Prostate gland (tissue), 2 donors: ENCODE measurements at regions not wholly inside any gene's neighbourhood (a gene's known extent, or its start where the extent isn't known, plus 50 kb on each side); places are given as distances from the start of the nearest gene placed in this dataset.

Experiments used
- POLR2A ChIP-seq: fragments of 450-650 bp; IDR thresholded peaks from one replicate; pipeline ENCODE4 v1.6.1; 2016; ENCODE audit warnings: antibody characterized with exemption, mild to moderate bottlenecking
- POLR2AphosphoS5 ChIP-seq: sonication (generic); formaldehyde crosslinking; IDR thresholded peaks from one replicate; pipeline ENCODE4 v1.6.1; 2017; ENCODE audit warnings: antibody characterized with exemption
- TF ChIP-seq, protein P1 (sequence below), 4 experiments: fragments of 200-600 bp in 2 of 4; fragments of 450-650 bp in 2 of 4; sonication (generic) in 2 of 4; IDR thresholded peaks; 1 replicate in 3 of 4; 2 replicates in 1 of 4; pipeline ENCODE4 v1.5.1; 2016 to 2019; ENCODE audit warnings: antibody characterized with exemption in 4 of 4, mild to moderate bottlenecking in 2 of 4, moderate library complexity in 2 of 4

DNA sequence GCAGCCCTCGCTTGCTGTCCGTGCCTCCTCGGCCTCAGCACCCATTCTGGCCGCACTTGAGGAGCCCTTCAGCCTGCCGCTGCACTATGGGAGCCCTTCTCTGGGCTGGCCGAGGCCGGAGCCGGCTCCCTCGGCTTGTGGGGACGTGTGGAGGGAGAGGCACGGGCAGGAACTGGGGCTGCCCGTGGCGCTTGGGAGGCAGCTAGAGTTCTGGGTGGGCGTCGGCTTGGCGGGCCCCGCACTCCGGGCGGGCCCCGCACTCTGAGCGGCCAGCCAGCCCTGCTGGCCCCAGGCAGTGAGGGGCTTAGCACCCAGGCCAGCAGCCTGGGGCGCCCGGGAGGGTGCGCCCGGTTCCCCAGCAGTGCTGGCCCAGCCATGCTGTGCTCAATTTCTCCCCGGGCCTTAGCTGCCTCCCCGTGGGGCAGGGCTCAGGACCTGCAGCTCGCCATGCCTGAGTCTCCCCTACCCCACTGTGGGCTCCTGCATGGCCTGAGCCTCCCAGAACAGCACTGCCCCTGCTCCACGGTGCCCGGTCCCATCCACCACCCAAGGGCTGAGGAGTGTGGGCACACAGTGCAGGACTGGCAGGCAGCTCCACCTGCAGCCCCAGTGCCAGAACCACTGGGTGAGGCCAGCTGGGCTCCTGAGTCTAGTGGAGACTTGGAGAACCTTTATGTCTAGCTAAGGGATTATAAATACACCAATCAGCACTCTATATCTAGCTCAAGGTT is 240.0 kb upstream of the PRR20A start:
- TF ChIP-seq, protein P1, sequence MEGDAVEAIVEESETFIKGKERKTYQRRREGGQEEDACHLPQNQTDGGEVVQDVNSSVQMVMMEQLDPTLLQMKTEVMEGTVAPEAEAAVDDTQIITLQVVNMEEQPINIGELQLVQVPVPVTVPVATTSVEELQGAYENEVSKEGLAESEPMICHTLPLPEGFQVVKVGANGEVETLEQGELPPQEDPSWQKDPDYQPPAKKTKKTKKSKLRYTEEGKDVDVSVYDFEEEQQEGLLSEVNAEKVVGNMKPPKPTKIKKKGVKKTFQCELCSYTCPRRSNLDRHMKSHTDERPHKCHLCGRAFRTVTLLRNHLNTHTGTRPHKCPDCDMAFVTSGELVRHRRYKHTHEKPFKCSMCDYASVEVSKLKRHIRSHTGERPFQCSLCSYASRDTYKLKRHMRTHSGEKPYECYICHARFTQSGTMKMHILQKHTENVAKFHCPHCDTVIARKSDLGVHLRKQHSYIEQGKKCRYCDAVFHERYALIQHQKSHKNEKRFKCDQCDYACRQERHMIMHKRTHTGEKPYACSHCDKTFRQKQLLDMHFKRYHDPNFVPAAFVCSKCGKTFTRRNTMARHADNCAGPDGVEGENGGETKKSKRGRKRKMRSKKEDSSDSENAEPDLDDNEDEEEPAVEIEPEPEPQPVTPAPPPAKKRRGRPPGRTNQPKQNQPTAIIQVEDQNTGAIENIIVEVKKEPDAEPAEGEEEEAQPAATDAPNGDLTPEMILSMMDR (IDR thresholded peaks at IDR 0.05) = no peak
- no peak for TF ChIP-seq POLR2A
- no peak for TF ChIP-seq POLR2AphosphoS5
